HG03025 (cell line): ENCODE measurements at regions not wholly inside any gene's neighbourhood (a gene's known extent, or its start where the extent isn't known, plus 50 kb on each side); places are given as distances from the start of the nearest gene placed in this dataset.
"Not testable (repeated sequence)": the region's sequence is repeated elsewhere in the genome, so short reads cannot be mapped to it uniquely, and the experiment has no call there.

ENCODE experiments used
- ATAC-seq: cut with Tn5 transposase; IDR thresholded peaks from one replicate; pipeline ENCODE4 v1.9.1; 2021; ENCODE audit warnings: mild to moderate bottlenecking, moderate library complexity; ENCODE audit not compliant: unreplicated experiment, low FRiP score

GRCh38 chr3:159487304-159487703 is 501.3 kb upstream of the IL12A start:
- no peak for ATAC-seq

GRCh38 chr3:159488602-159489001 is 500.0 kb upstream of the IL12A start:
- no peak for ATAC-seq

DNA sequence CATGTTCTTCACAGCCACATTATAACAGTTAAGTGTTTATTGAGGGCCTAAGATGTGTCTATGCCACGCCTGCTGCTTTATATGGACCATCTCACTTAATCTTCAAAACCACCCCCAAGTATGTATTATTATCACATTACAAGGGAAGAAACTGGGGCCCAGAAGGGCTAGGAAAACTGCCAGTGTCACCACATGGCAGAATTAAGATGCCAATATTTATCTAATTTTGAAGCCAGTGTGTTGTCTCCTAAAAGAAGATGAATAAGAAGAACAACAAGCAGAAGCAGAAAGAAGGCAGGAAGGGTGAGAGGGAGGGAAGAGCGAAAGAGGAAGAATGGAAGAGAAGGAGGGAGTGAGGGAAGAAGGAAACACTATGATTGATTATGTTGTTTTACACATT is 491.3 kb upstream of the IL12A start:
- no peak for ATAC-seq

DNA sequence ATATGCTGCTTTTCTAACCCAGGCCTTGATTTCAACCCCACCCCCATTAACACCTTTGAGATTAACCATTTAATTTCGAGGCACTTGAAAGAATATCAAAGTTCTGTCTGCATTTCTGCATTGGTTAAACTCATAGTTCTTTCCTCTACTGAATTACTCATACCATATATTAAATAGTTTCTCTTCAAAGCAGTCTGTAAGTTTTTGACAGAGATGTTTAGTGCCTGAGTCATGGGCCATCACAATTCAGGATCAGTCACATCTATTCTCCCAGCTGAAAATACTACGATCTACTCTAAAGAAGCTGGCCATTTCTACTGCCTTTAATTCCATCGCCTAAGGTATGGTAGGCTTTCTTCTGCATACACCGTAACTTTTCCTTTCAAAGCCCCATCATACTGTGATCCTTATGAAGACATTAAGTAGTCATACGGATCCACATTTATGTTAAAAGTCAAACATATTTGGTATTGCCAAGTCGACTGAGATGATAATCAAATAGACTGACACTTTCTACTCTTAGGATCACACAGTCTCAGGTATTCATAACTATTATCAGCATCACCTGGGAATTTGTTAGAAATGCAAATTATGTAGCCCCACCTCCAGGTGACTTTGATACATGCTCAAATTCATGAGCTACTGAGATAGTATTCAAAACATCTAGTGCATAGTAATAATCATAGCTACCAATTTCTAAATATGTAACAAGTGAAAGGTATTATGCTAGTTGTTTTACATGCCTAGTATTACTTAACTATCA is 489.4 kb upstream of the IL12A start:
- no peak for ATAC-seq

GRCh38 chr3:159501029-159501428 is 487.6 kb upstream of the IL12A start:
- ATAC-seq = no peak

GRCh38 chr3:159502986-159503385 is 485.6 kb upstream of the IL12A start:
- no peak for ATAC-seq

GRCh38 chr3:159510988-159511387 is 477.6 kb upstream of the IL12A start:
- not testable (repeated sequence) for ATAC-seq

DNA sequence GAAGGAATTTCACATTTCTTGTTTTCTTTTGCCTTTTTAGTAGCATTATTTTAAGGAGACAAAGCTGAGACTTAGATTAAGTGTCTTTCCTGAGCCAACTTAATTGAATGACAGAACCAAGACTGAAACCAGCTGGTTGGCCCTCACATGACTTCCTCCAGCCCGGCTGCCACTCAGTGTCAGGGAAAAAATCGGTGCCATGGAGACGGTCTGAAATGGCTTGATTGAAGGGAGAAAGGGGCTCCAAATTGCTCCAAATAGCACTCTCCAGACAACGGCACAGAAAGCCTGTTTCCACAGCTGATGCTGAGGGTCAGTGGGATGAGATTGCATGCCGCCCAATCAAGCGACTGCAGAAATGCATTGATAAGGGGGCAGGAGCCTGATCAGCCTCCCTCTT is 475.2 kb upstream of the IL12A start:
- ATAC-seq = no peak

GRCh38 chr3:159513867-159514380 is 474.7 kb upstream of the IL12A start:
- no peak for ATAC-seq

- ATAC-seq = no peak
Measured at GRCh38 chr3:159517105-159517504, 471.5 kb upstream of the IL12A start.

GRCh38 chr3:159520638-159521037 is 468.0 kb upstream of the IL12A start:
- no peak for ATAC-seq

DNA sequence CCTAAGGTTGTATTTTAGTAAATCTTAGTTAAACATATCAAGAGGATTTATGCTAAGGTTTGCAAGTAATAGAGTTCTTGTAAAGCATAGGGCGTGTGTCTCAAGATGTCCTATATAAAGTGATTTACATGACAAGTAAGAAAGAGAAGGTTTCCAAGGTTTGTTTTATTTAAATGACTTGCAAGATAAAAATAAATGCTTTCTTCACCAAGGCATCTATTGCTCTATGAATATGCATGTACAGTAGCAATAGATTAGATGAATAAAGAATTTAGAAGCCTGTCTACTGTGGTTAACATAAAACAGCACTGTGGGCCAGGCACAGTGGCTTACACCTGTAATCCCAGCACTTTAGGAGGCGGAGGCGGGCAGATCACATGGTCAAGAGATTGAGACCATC is 466.4 kb upstream of the IL12A start:
- ATAC-seq = no peak

DNA sequence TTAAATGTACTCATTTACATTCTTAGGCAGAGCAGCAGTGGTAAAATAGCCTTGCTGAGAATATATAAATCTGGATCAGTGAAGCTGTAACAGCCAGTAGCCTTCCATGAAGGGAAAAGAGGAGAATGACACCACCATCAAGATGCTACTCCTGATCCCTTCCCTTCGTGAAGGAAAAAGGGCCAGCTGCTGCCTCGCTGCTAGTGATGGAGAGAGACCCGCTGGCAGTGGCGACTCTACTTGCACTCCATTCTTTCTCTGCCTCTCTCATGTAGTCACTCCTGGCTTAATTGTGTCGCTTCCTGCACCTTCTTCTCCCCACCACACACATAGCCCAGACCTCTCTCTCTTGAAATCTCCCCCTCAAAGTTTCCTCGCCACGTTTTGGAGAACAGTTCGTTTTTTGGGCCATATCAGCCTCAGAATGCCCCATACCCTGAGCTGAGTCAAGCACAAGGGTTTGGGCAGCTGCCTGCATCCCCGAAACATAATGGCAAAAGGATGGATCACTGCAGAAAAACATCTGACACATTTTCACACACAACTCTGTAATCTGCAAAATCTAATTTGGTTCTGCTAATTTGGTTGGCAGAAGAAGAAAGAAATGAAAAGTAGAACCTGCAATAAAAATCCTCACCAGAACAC is 460.3 kb upstream of the IL12A start:
- no peak for ATAC-seq

DNA sequence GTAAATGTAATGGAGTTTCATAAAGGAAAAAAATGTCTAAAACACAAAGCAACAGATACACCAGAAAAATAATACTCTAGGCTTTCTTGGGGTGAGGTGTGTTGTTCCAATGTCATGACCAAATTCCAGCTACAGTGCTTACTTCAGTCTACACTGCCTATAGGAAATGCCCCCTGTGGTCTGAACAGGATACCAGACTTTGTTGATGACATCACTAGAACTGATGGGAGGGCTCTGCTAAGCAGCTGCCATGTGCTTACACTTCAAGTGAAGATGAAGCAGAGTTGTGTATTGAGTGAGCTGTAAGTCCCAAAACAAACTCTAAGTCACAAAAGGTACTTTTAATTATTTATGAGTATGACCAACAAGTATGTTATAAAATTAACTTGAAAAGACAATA is 456.1 kb upstream of the IL12A start:
- ATAC-seq = no peak

- no peak for ATAC-seq
Measured at GRCh38 chr3:159534496-159534895, 454.1 kb upstream of the IL12A start.

- no peak for ATAC-seq
Measured at GRCh38 chr3:159536876-159537275, 451.8 kb upstream of the IL12A start.

GRCh38 chr3:159538507-159538906 is 450.1 kb upstream of the IL12A start:
- no peak for ATAC-seq

GRCh38 chr3:159540882-159541495 is 447.6 kb upstream of the IL12A start:
- ATAC-seq = no peak

DNA sequence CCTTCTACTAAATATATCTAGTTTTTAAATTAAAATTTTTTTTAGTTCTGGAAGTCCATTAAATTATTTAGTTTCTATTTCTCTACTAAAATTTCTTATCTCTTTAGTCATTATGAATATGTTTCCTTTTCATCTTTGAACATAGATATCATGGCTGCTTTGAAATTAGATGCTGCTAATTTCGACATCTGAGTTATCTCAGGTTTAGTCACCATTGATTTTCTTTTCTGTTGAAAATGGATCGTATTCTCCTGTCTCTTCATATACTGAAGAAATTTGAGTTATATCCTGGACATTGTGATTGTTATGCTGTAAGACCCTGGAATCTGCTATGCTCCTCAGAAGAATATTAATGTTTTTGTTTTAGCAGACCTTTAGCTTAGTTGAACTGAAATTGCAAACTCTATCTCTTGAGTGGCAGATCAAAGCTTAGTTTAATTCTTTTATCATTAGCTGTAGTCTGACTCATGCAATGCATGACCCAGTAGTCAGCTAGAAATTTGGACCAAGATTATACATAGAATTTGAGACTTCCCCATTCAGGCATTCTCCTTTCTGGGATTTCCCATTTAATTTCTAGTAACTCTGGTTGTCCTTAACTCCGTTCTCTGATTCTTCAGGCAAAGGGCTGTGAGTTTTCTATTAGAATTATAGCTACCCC is 439.8 kb upstream of the IL12A start:
- no peak for ATAC-seq

DNA sequence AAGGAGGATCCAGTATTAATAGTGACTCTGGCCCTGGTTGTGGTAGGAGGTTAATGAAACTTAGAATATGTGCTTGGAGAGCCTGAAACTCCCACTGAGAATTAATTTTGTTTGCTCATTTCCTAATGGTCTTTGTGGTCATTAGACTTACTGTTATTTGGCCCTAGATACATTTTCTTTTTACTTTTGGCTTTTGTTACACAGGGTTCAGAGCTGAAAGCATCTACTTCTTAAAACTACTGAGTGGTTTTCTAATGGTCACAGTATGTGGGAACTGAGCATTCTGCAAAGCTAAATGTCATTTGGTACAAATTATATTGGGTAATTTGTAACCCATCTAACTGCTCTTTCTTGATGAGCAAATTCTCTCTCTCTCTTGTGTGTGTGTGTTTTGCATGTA is 433.4 kb upstream of the IL12A start:
- no peak for ATAC-seq

GRCh38 chr3:159559771-159560170 is 428.9 kb upstream of the IL12A start:
- no peak for ATAC-seq
